DND-41 (cell line): ENCODE measurements at regions not wholly inside any gene's neighbourhood (a gene's known extent, or its start where the extent isn't known, plus 50 kb on each side); places are given as distances from the start of the nearest gene placed in this dataset.

Experiments used
- ATAC-seq: fragments of 200-7000 bp; cut with Tn5 transposase; 3 replicates; pipeline ENCODE4 v1.9.1; 2021; ENCODE audit warnings: low read depth; ENCODE audit not compliant: insufficient read depth
- DNase-seq: peaks from one replicate; pipeline ENCODE4 v3.0.0-alpha.2; 2020
- H2AFZ ChIP-seq: 2 replicates; pipeline ENCODE4 v1.6.0; 2012; ENCODE audit warnings: low read depth, low read length
- H3K27ac ChIP-seq: 2 replicates; pipeline ENCODE4 v1.5.1; 2012; ENCODE audit warnings: low read length, inconsistent platforms
- H3K27me3 ChIP-seq: fragments of 200-600 bp; sonication (generic); 2 replicates; pipeline ENCODE4 v1.6.0; 2012; ENCODE audit warnings: low read length, mild to moderate bottlenecking, inconsistent platforms; ENCODE audit not compliant: insufficient read depth, poor library complexity
- H3K36me3 ChIP-seq: 2 replicates; pipeline ENCODE4 v1.5.1; 2012; ENCODE audit warnings: low read length, inconsistent platforms; ENCODE audit not compliant: insufficient read depth
- H3K4me1 ChIP-seq: 2 replicates; pipeline ENCODE4 v1.5.1; 2012; ENCODE audit warnings: mild to moderate bottlenecking, low read length; ENCODE audit not compliant: insufficient read depth
- H3K4me2 ChIP-seq: 2 replicates; pipeline ENCODE4 v1.6.0; 2012; ENCODE audit warnings: mild to moderate bottlenecking, moderate library complexity, low read length, inconsistent platforms; ENCODE audit not compliant: insufficient read depth
- H3K4me3 ChIP-seq, 2 experiments: fragments of 200-600 bp in 1 of 2; shearing (Covaris generic) in 1 of 2; 2 replicates each; pipeline ENCODE4 v1.5.1; 2012 to 2016; ENCODE audit warnings: inconsistent platforms in 2 of 2, low read length in 2 of 2, mild to moderate bottlenecking in 2 of 2, low read depth in 1 of 2, moderate library complexity in 1 of 2
- H3K79me2 ChIP-seq: 2 replicates; pipeline ENCODE4 v1.6.0; 2012; ENCODE audit warnings: low read length, inconsistent platforms; ENCODE audit not compliant: insufficient read depth
- H3K9ac ChIP-seq: 2 replicates; pipeline ENCODE4 v1.6.0; 2012; ENCODE audit warnings: low read depth, mild to moderate bottlenecking, inconsistent platforms, low read length, moderate library complexity
- H3K9me3 ChIP-seq: 2 replicates; pipeline ENCODE4 v1.5.1; 2012; ENCODE audit warnings: low read length, moderate library complexity, mild to moderate bottlenecking, inconsistent platforms; ENCODE audit not compliant: insufficient read depth, severe bottlenecking
- H4K20me1 ChIP-seq: 2 replicates; pipeline ENCODE4 v1.6.0; 2012; ENCODE audit warnings: low read length; ENCODE audit not compliant: insufficient read depth
- CTCF ChIP-seq: IDR thresholded peaks from 2 replicates; pipeline ENCODE4 v1.5.1; 2012; ENCODE audit warnings: borderline replicate concordance, low read length, moderate library complexity, mild to moderate bottlenecking; ENCODE audit not compliant: poor library complexity, severe bottlenecking; ENCODE audit errors: extremely low read depth
- EZH2 ChIP-seq: IDR thresholded peaks from 3 replicates; pipeline ENCODE4 v1.6.1; 2012; ENCODE audit warnings: borderline replicate concordance, low read depth, mild to moderate bottlenecking, moderate library complexity, low read length, inconsistent platforms; ENCODE audit not compliant: severe bottlenecking

DNA sequence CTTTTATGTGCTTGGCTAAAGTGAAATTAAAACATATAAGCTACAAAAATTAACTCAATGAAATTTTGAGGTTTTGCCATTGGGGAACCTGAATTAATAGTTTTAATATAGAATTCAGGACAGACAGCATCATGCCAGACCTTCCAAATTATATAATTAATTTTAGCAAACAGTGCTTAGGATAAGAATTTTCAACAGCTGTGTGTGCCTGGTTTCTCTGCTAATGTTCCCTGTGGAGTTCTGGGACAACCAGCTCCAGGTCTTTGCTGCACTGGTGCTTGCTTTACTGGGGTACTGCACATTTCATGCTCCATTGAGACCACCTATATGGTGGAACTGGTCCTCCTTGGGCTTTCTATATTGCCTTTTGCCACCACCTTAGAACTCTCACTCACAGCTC lies 199.5 kb downstream of the NDFIP2 start:
- TF ChIP-seq EZH2 (no peak), CTCF (no peak)
- DNase-seq, result no peak
- no peak overlapping the region for H3K4me2 ChIP-seq

GRCh38 chr13:79679334-79679733 lies 198.4 kb downstream of the NDFIP2 start:
- H3K4me2 ChIP-seq, result no peak overlapping the region
- H3K27ac ChIP-seq, result no peak overlapping the region
- H3K4me1 ChIP-seq, result no peaks in the 10 kb centered on the region
- TF ChIP-seq EZH2 (no peak), CTCF (peak; percentile 90)
- peaks cover 2% of the 10 kb centered on the region for H3K27me3 ChIP-seq
- H3K4me3 ChIP-seq, result no peak overlapping the region
- no peak overlapping the region for H3K9ac ChIP-seq
- peak; percentile 80 for ATAC-seq
- peak; percentile 58 for DNase-seq
- H3K9me3 ChIP-seq, result no peaks in the 10 kb centered on the region
- no peak overlapping the region for H2AFZ ChIP-seq
- H3K36me3 ChIP-seq, result no peaks in the 10 kb centered on the region
- no peaks in the 10 kb centered on the region for H3K79me2 ChIP-seq
- H4K20me1 ChIP-seq, result no peaks in the 10 kb centered on the region

More for the DNA sequence above, 199.5 kb downstream of the NDFIP2 start:
- H3K9ac ChIP-seq, result no peak overlapping the region
- no peak overlapping the region for H3K27ac ChIP-seq
- H2AFZ ChIP-seq, result no peak overlapping the region
- peaks cover 7% of the 10 kb centered on the region for H3K27me3 ChIP-seq
- H3K79me2 ChIP-seq, result no peaks in the 10 kb centered on the region
- no peaks in the 10 kb centered on the region for H3K9me3 ChIP-seq
- H3K4me1 ChIP-seq, result no peaks in the 10 kb centered on the region
- H3K4me3 ChIP-seq, result no peak overlapping the region
- no peak for ATAC-seq
- no peaks in the 10 kb centered on the region for H3K36me3 ChIP-seq
- no peaks in the 10 kb centered on the region for H4K20me1 ChIP-seq

DNA sequence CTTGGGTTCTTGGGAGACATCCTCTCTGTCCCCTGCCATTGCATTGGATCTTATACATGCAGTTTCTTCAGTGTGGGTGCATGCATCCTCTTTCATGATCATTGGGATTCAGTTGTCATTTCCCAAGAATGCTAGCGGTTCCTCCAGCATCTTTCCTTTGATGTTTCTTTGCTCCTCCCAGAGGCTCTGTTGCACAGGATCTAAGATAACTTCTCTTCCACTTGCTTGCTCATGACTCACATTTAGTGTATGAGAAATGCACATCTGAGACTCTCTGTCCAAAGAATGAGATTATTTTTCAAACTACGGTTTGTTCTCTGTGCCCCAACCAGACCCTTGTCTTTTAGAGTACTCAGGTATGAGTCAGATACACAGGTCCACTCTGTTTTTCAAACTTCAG lies 197.1 kb downstream of the NDFIP2 start:
- no peaks in the 10 kb centered on the region for H3K79me2 ChIP-seq
- H4K20me1 ChIP-seq, result no peaks in the 10 kb centered on the region
- ATAC-seq (no peak), DNase-seq (no peak)
- H3K4me2 ChIP-seq, result no peak overlapping the region
- H3K4me1 ChIP-seq, result no peaks in the 10 kb centered on the region
- no peak overlapping the region for H3K9ac ChIP-seq
- no peak overlapping the region for H3K27ac ChIP-seq
- H3K36me3 ChIP-seq, result no peaks in the 10 kb centered on the region
- no peaks in the 10 kb centered on the region for H3K27me3 ChIP-seq
- no peak for TF ChIP-seq EZH2
- TF ChIP-seq CTCF, result no peak
- no peak overlapping the region for H3K4me3 ChIP-seq
- H2AFZ ChIP-seq, result no peak overlapping the region
- no peaks in the 10 kb centered on the region for H3K9me3 ChIP-seq
